GM12865 (cell line): ENCODE measurements at regions not wholly inside any gene's neighbourhood (a gene's known extent, or its start where the extent isn't known, plus 50 kb on each side); places are given as distances from the start of the nearest gene placed in this dataset.

Source experiments
- DNase-seq: peaks from one replicate; pipeline ENCODE4 v3.0.0; 2010; ENCODE audit warnings: low read depth
- H3K4me3 ChIP-seq: 2 replicates; pipeline ENCODE4 v1.5.1; 2011; ENCODE audit warnings: mild to moderate bottlenecking, low read depth, low read length, control low read depth
- CTCF ChIP-seq: IDR thresholded peaks from 2 replicates; pipeline ENCODE4 v1.5.1; 2011; ENCODE audit warnings: low read length, control low read depth, low read depth, inconsistent platforms; ENCODE audit not compliant: insufficient read depth; ENCODE audit errors: missing control alignments

DNA sequence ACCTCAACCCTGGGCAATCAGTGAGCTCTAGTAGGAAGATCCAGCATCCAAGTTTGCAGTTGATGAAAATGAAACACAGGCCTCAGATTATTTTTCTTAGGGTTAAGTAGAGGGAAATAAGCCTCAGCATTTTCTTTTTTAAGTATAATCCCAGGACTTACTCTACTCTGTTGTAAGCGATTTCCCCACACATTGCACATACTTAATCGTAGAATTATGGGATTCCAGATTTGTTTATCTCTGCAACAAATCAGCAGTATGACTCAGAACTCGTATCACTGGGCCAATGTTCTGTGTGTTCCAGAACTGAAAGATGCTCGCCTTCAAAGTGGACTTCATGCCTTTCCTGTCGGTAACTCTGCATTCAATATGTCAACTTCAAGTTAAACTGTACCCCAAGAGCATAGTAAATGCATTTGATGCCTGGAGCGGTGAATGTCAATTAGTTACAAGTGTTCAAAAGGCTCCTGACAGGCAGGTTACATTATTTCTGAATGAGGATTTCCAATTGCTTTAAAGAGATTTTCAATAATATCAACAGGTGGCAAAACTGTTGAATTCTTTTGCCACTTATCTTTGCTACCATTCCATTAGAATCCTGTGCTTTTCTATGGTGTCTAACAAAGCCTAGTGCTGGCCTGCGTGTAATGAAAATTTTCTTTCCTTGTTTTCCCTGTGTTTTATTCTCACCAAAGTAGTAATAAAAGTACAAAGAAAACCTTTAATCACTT is 323.8 kb upstream of the SYT1 start:
- no peak overlapping the region for H3K4me3 ChIP-seq
- TF ChIP-seq CTCF: no peak
- no peak for DNase-seq

- no peak overlapping the region for H3K4me3 ChIP-seq
- TF ChIP-seq CTCF: no peak
- no peak for DNase-seq
These were observed 313.7 kb upstream of the SYT1 start for GRCh38 chr12:78550831-78551230.

GRCh38 chr12:78555802-78556201 is 308.8 kb upstream of the SYT1 start:
- TF ChIP-seq CTCF: no peak
- DNase-seq: no peak

DNA sequence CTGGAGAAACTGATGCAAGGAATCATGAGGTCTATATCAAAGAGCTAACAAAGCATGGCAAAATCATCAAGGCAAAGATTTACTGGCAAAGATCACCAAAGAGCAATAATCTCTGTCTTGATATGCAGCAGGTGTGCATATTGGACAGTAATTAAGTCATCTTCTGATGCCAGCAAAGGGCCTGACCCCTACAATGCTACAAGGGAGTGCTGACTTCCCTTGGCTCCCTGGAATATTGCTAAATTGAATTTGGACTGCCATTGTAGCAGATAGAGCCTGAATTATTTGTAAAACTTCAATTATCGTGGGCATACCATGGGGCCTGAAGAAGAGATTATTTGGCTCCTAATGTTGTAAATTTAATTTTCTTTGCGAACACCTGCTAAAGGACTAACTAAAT is 307.9 kb upstream of the SYT1 start:
- H3K4me3 ChIP-seq: no peak overlapping the region
- no peak for DNase-seq
- TF ChIP-seq CTCF: no peak

More at GRCh38 chr12:78555802-78556201, 308.8 kb upstream of the SYT1 start:
- H3K4me3 ChIP-seq: no peak overlapping the region

- DNase-seq: no peak
- TF ChIP-seq CTCF: no peak
- H3K4me3 ChIP-seq: no peak overlapping the region
These were observed 305.2 kb upstream of the SYT1 start for GRCh38 chr12:78559416-78559815.

GRCh38 chr12:78559886-78560285 is 304.7 kb upstream of the SYT1 start:
- no peak overlapping the region for H3K4me3 ChIP-seq
- no peak for DNase-seq
- no peak for TF ChIP-seq CTCF

- TF ChIP-seq CTCF: no peak
- H3K4me3 ChIP-seq: no peak overlapping the region
- DNase-seq: no peak
These were observed 303.9 kb upstream of the SYT1 start for GRCh38 chr12:78560633-78561032.
